Upper lobe of left lung (tissue), 6 donors: ENCODE measurements at regions not wholly inside any gene's neighbourhood (a gene's known extent, or its start where the extent isn't known, plus 50 kb on each side); places are given as distances from the start of the nearest gene placed in this dataset.

Experiments used
- ATAC-seq, 2 donors: fragments of 200-7000 bp; cut with Tn5 transposase; one replicate each; pipeline ENCODE4 v1.9.1; 2022; ENCODE audit warnings: mild to moderate bottlenecking in 2 of 2, moderate library complexity in 2 of 2; ENCODE audit not compliant: low FRiP score in 2 of 2
- DNase-seq, 2 donors: peaks; one replicate each; pipeline ENCODE4 v3.0.0-alpha.2; 2019 to 2020
- H3K27ac ChIP-seq, 4 donors: fragments of 200-600 bp; sonication (generic); one replicate each; pipeline ENCODE4 v1.5.1; 2016 to 2019
- H3K27me3 ChIP-seq, 4 donors: fragments of 200-600 bp; sonication (generic); one replicate each; pipeline ENCODE4 v1.5.1; 2017 to 2019
- H3K36me3 ChIP-seq, 4 donors: fragments of 200-600 bp; sonication (generic); one replicate each; pipeline ENCODE4 v1.5.1; 2016 to 2019
- H3K4me1 ChIP-seq, 4 donors: fragments of 200-600 bp; sonication (generic); one replicate each; pipeline ENCODE4 v1.5.1; 2018 to 2019
- H3K4me3 ChIP-seq, 4 donors: fragments of 200-600 bp; sonication (generic); one replicate each; pipeline ENCODE4 v1.5.1; 2017 to 2019; ENCODE audit warnings: mild to moderate bottlenecking in 2 of 4, moderate library complexity in 1 of 4
- H3K9me3 ChIP-seq, 4 donors: fragments of 200-600 bp; sonication (generic); one replicate each; pipeline ENCODE4 v1.5.1; 2018 to 2019
- EP300 ChIP-seq, 4 donors: sonication (generic); formaldehyde crosslinking; IDR thresholded peaks; one replicate each; pipeline ENCODE4 v1.5.1; 2017; ENCODE audit warnings: antibody characterized with exemption in 4 of 4, control low read depth in 2 of 4
- POLR2A ChIP-seq, 4 donors: fragments of 450-650 bp; IDR thresholded peaks; one replicate each; pipeline ENCODE4 v1.5.1; 2016 to 2017; ENCODE audit warnings: antibody characterized with exemption in 4 of 4, mild to moderate bottlenecking in 2 of 4
- POLR2AphosphoS5 ChIP-seq, 2 donors: sonication (generic); formaldehyde crosslinking; IDR thresholded peaks; one replicate each; pipeline ENCODE4 v1.5.1; 2017; ENCODE audit warnings: antibody characterized with exemption in 2 of 2
- WGBS, 2 donors: methylation state at CpG; one replicate each; pipeline ENCODE4 v1.1.5; 2017 to 2018; 5-methylcytosine and 5-hydroxymethylcytosine counted together
- TF ChIP-seq, protein P1 (sequence below), 6 experiments: fragments of 450-650 bp in 4 of 6; fragments of 200-600 bp in 2 of 6; sonication (generic) in 2 of 6; IDR thresholded peaks; one replicate each; pipeline ENCODE4 v1.5.1; 2016 to 2019; ENCODE audit warnings: antibody characterized with exemption in 6 of 6
- donor health status: DM: no; HTN: no; CAD: no; lungs with moderate emphysema.
- donor health status: DM: no; HTN: yes; CAD: no; lungs with severe emphysema.

DNA sequence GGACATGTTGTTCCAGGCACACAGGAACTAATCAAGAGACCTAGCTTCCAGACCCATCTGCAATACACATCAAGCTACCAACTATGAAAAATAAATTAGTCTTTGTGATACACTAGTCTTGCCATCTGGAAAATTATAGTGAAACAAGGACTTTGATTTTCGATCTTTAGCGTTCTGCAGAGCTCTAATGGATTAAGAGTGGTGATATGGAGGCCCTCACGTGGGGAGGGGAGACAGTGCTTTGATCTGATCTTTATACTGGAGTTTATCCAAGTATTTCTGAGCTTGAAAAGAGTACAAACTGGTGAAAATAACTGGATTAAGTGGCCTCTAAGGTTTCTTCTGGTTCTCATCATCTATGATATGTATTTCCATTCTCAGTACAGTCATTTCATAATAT is 273.4 kb upstream of the CDH7 start:
- Histone ChIP-seq H3K4me3 (no peak overlapping the region), H3K9me3 (no peaks in the 10 kb centered on the region), H3K36me3 (no peaks in the 10 kb centered on the region), H3K27ac (no peak overlapping the region), H3K4me1 (no peaks in the 10 kb centered on the region), H3K27me3 (no peaks in the 10 kb centered on the region)
- no peak for ATAC-seq
- DNase-seq: no peak
- WGBS, 2 donors: 73 to 78% methylated on average over 3 of the region's 3 CpGs
- TF ChIP-seq, protein P1, sequence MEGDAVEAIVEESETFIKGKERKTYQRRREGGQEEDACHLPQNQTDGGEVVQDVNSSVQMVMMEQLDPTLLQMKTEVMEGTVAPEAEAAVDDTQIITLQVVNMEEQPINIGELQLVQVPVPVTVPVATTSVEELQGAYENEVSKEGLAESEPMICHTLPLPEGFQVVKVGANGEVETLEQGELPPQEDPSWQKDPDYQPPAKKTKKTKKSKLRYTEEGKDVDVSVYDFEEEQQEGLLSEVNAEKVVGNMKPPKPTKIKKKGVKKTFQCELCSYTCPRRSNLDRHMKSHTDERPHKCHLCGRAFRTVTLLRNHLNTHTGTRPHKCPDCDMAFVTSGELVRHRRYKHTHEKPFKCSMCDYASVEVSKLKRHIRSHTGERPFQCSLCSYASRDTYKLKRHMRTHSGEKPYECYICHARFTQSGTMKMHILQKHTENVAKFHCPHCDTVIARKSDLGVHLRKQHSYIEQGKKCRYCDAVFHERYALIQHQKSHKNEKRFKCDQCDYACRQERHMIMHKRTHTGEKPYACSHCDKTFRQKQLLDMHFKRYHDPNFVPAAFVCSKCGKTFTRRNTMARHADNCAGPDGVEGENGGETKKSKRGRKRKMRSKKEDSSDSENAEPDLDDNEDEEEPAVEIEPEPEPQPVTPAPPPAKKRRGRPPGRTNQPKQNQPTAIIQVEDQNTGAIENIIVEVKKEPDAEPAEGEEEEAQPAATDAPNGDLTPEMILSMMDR (IDR thresholded peaks at IDR 0.05): no peak
- TF ChIP-seq POLR2A (IDR thresholded peaks at IDR 0.05) (no peak), POLR2AphosphoS5 (IDR thresholded peaks at IDR 0.05) (no peak), EP300 (IDR thresholded peaks at IDR 0.05) (no peak)

DNA sequence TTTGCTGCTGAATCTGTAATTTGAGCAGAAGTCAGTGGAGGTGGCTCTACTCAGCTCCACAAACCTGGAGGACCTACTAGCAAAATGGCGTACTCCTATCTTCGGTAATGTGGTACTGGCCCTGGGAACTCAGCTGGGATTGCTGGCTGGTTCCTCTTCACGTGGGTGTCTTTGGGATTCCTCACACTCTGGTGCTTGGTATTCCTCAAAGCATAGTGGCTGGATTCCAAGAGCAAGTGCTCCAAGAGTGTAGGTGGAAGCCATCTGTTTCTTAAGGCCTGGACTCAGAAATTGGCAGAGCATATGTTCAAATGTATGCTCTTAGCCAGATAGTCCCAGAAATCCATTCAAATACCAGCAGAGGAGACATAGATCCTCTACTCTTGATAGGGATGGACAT is 281.9 kb upstream of the CDH7 start:
- Histone ChIP-seq H3K27me3 (no peaks in the 10 kb centered on the region), H3K4me1 (no peaks in the 10 kb centered on the region), H3K4me3 (no peak overlapping the region), H3K9me3 (no peaks in the 10 kb centered on the region), H3K27ac (no peak overlapping the region), H3K36me3 (no peaks in the 10 kb centered on the region)
- WGBS, 2 donors: 77 to 91% methylated on average over 3 of the region's 3 CpGs
- no peak for TF ChIP-seq POLR2AphosphoS5 (IDR thresholded peaks at IDR 0.05)
- TF ChIP-seq, protein P1 (IDR thresholded peaks at IDR 0.05): no peak
- no peak for TF ChIP-seq EP300 (IDR thresholded peaks at IDR 0.05)
- TF ChIP-seq POLR2A (IDR thresholded peaks at IDR 0.05): no peak
- ATAC-seq: no peak
- no peak for DNase-seq

DNA sequence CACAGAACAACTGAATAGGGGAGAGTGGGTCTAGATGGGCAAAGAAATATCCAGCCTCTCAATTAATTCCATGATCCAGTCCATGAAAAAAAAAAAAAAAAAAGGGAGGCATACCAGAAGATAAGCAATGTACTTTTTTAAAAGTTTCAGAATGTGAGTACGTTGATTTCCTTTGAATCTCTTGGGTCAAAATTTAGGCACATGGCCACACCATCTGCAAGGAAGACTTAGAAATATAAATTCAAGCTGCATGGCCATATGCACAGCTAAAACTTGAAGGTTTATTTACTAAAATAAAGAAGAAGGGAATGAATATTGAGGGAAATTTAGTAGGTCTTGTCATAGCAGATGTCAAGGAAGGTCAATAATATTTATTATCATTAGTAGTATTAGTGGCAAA is 286.5 kb upstream of the CDH7 start:
- no peaks in the 10 kb centered on the region for H3K9me3 ChIP-seq
- no peaks in the 10 kb centered on the region for H3K27me3 ChIP-seq
- H3K4me3 ChIP-seq: no peak overlapping the region
- no peaks in the 10 kb centered on the region for H3K4me1 ChIP-seq
- H3K36me3 ChIP-seq: no peaks in the 10 kb centered on the region
- H3K27ac ChIP-seq: no peak overlapping the region
- DNase-seq: no peak
- no peak for TF ChIP-seq POLR2A (IDR thresholded peaks at IDR 0.05)
- TF ChIP-seq, protein P1 (IDR thresholded peaks at IDR 0.05): no peak
- no peak for TF ChIP-seq EP300 (IDR thresholded peaks at IDR 0.05)
- no peak for TF ChIP-seq POLR2AphosphoS5 (IDR thresholded peaks at IDR 0.05)
- WGBS, 2 donors: 67 to 69% methylated on average over 1 of the region's 1 CpG
- ATAC-seq: no peak

DNA sequence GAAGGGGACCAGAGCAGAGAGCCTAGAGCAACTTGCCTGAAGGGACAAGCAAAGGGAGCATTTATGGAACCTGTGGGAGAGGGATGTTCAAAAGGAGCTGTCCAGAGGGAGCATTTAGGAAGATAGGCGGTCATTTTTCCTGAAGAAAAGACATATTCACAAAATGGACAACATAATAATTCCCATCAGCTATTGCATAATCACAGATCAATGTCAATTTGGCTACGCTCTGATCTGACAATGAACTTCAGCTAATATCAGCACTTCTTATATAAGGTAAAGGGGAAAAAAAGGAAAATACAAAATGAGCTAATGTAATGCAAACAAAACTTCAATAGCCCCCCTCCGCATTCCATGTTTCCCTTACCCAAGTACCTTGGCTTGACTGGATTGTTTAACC is 291.1 kb upstream of the CDH7 start:
- H3K4me3 ChIP-seq: no peak overlapping the region
- ATAC-seq (no peak), DNase-seq (no peak)
- H3K36me3 ChIP-seq: no peaks in the 10 kb centered on the region
- H3K27me3 ChIP-seq: no peaks in the 10 kb centered on the region
- 79 to 95% methylated on average over 3 of the region's 3 CpGs for WGBS, 2 donors
- TF ChIP-seq EP300 (IDR thresholded peaks at IDR 0.05): no peak
- TF ChIP-seq POLR2A (IDR thresholded peaks at IDR 0.05): no peak
- no peak for TF ChIP-seq POLR2AphosphoS5 (IDR thresholded peaks at IDR 0.05)
- TF ChIP-seq, protein P1 (IDR thresholded peaks at IDR 0.05): no peak
- H3K27ac ChIP-seq: no peak overlapping the region
- no peaks in the 10 kb centered on the region for H3K9me3 ChIP-seq
- no peaks in the 10 kb centered on the region for H3K4me1 ChIP-seq

DNA sequence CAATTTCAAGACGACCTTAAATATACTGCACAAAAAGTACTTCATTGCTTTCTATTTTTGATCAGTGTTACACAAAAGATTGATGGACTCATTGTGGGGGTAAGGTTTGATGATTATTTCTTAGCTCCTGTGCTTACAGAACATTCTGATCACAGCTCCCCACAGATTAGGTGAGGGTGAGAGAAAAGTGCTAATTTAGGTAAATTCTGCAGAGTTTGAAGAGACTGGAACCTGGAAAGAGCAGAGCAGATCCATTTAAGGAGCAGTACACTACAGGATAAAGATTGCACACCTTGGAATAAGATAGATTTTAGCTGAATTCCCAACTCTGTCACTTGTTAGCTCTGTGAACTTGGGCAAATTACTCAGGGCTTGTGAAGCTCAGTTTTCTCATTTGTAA is 291.9 kb upstream of the CDH7 start:
- TF ChIP-seq, protein P1 (IDR thresholded peaks at IDR 0.05): no peak
- TF ChIP-seq POLR2AphosphoS5 (IDR thresholded peaks at IDR 0.05) (no peak), POLR2A (IDR thresholded peaks at IDR 0.05) (no peak), EP300 (IDR thresholded peaks at IDR 0.05) (no peak)
- DNase-seq (no peak), ATAC-seq (no peak)
- H3K4me1 ChIP-seq: no peaks in the 10 kb centered on the region
- H3K27me3 ChIP-seq: no peaks in the 10 kb centered on the region
- H3K27ac ChIP-seq: no peak overlapping the region
- H3K36me3 ChIP-seq: no peaks in the 10 kb centered on the region
- no peak overlapping the region for H3K4me3 ChIP-seq
- no peaks in the 10 kb centered on the region for H3K9me3 ChIP-seq
- 8% methylated on average over 1 of the region's 1 CpG for WGBS, 2 donors
